WTC11 (cell line): ENCODE measurements at regions not wholly inside any gene's neighbourhood (a gene's known extent, or its start where the extent isn't known, plus 50 kb on each side); places are given as distances from the start of the nearest gene placed in this dataset.

Experiments
- CTCF ChIP-seq: fragments of 200-600 bp; IDR thresholded peaks from 2 replicates; pipeline ENCODE4 v1.8.0; 2022; ENCODE audit warnings: antibody characterized with exemption
- MAX ChIP-seq: sonication (generic); formaldehyde crosslinking; IDR thresholded peaks from 2 replicates; pipeline ENCODE4 v1.8.0; 2022; ENCODE audit warnings: mild to moderate bottlenecking, missing genetic modification reagents
- NFYB ChIP-seq: sonication (generic); formaldehyde crosslinking; conservative IDR thresholded peaks from 2 replicates; pipeline ENCODE4 v1.8.0; 2022; ENCODE audit warnings: low read depth, missing genetic modification reagents
- RELA ChIP-seq: sonication (generic); formaldehyde crosslinking; IDR thresholded peaks from 2 replicates; pipeline ENCODE4 v1.8.1; 2022; ENCODE audit warnings: missing genetic modification reagents, mild to moderate bottlenecking, borderline replicate concordance
- SP1 ChIP-seq: sonication (generic); formaldehyde crosslinking; conservative IDR thresholded peaks from 2 replicates; pipeline ENCODE4 v1.8.1; 2022; ENCODE audit warnings: missing genetic modification reagents
- ZSCAN18 ChIP-seq: fragments of 250-450 bp; sonication (Bioruptor Pico); IDR thresholded peaks from 2 replicates; pipeline ENCODE4 v2.1.2; 2022; ENCODE audit warnings: mild to moderate bottlenecking, moderate library complexity

GRCh38 chr4:31692399-31692940 lies 972.3 kb downstream of the PCDH7 start:
- no peak for TF ChIP-seq CTCF
- no peak for TF ChIP-seq MAX (CRISPR knock-in tag)
- TF ChIP-seq NFYB (CRISPR knock-in tag), result no peak
- no peak for TF ChIP-seq SP1 (CRISPR knock-in tag)
- TF ChIP-seq RELA (CRISPR knock-in tag), result no peak
- TF ChIP-seq ZSCAN18 (CRISPR knock-in tag), result no peak
